ENCODE measurements at regions not wholly inside any gene's neighbourhood (a gene's known extent, or its start where the extent isn't known, plus 50 kb on each side); places are given as distances from the start of the nearest gene placed in this dataset.
"Not testable (repeated sequence)": the region's sequence is repeated elsewhere in the genome, so short reads cannot be mapped to it uniquely, and the experiment has no call there.

GRCh38 chr16:32740766-32741499 lies 65.0 kb upstream of the TP53TG3 start:
- H3K4me1 Mint-ChIP-seq; H3K9me3 Mint-ChIP-seq (ENCODE audit: low read depth); POLR2A ChIA-PET; DNase-seq; CTCF ChIA-PET; H3K36me3 Mint-ChIP-seq (ENCODE audit: low read depth); H3K27me3 Mint-ChIP-seq; H3K27ac Mint-ChIP-seq; intact Hi-C loops (cut with DNase I, micrococcal nuclease); H3K4me3 Mint-ChIP-seq: not testable (repeated sequence)
- peak; percentile 72 for ATAC-seq

Measured in activated CD4-positive, alpha-beta T cell treated with anti-CD3 and anti-CD28 coated beads for 36 hours (primary cell).